SU-DHL-6 (cell line): ENCODE measurements at regions not wholly inside any gene's neighbourhood (a gene's known extent, or its start where the extent isn't known, plus 50 kb on each side); places are given as distances from the start of the nearest gene placed in this dataset.

Experiments used
- H2AFZ ChIP-seq: fragments of 200-600 bp; sonication (generic); 2 replicates; pipeline ENCODE4 v1.6.1; 2014; ENCODE audit warnings: low read depth, mild to moderate bottlenecking, moderate library complexity, mixed read lengths, antibody characterized with exemption, low read length; ENCODE audit not compliant: severe bottlenecking
- H3F3A ChIP-seq: fragments of 200-600 bp; shearing (Covaris generic); 2 replicates; pipeline ENCODE4 v1.6.0; 2016; ENCODE audit warnings: antibody characterized with exemption, mild to moderate bottlenecking; ENCODE audit not compliant: insufficient read depth
- H3K27ac ChIP-seq: fragments of 200-600 bp; sonication (generic); 2 replicates; pipeline ENCODE4 v1.5.1; 2016; ENCODE audit warnings: low read depth, mild to moderate bottlenecking, low read length, moderate library complexity, mixed read lengths
- H3K27me3 ChIP-seq: fragments of 200-600 bp; sonication (generic), shearing (Covaris generic); 2 replicates; pipeline ENCODE4 v1.6.0; 2014; ENCODE audit warnings: mild to moderate bottlenecking, low read length
- H3K36me3 ChIP-seq: fragments of 200-600 bp; sonication (generic); 2 replicates; pipeline ENCODE4 v1.6.1; 2014; ENCODE audit warnings: mild to moderate bottlenecking, low read length, mixed read lengths
- H3K4me2 ChIP-seq: fragments of 300-600, 200-600 bp; shearing (Covaris generic), sonication (generic); 2 replicates; pipeline ENCODE4 v1.6.0; 2014; ENCODE audit warnings: low read length, low read depth, mild to moderate bottlenecking; ENCODE audit not compliant: poor library complexity, severe bottlenecking
- H3K4me3 ChIP-seq: fragments of 200-600 bp; sonication (generic); 2 replicates; pipeline ENCODE4 v1.5.1; 2014; ENCODE audit warnings: antibody characterized with exemption, low read length, mild to moderate bottlenecking, mixed read lengths; ENCODE audit not compliant: insufficient read depth, poor library complexity, severe bottlenecking
- H3K79me2 ChIP-seq: fragments of 200-600 bp; sonication (generic); 2 replicates; pipeline ENCODE4 v1.6.1; 2014; ENCODE audit warnings: mild to moderate bottlenecking, low read length, moderate library complexity; ENCODE audit not compliant: insufficient read depth
- H3K9ac ChIP-seq: fragments of 200-600 bp; sonication (generic); 2 replicates; pipeline ENCODE4 v1.7.0; 2014; ENCODE audit warnings: mild to moderate bottlenecking, low read length
- H3K9me2 ChIP-seq: fragments of 200-600 bp; sonication (generic); replicated peaks from 2 replicates; pipeline ENCODE4 v1.6.1; 2014; ENCODE audit warnings: low read length; ENCODE audit not compliant: insufficient read depth
- H3K9me3 ChIP-seq: fragments of 200-600 bp; sonication (generic); 2 replicates; pipeline ENCODE4 v1.6.1; 2014; ENCODE audit warnings: low read length, mixed read lengths; ENCODE audit not compliant: insufficient read depth
- H4K20me1 ChIP-seq: fragments of 200-600 bp; sonication (generic); 2 replicates; pipeline ENCODE4 v1.6.1; 2014; ENCODE audit warnings: low read depth, mild to moderate bottlenecking, antibody characterized with exemption, low read length, moderate library complexity, mixed read lengths
- EZH2phosphoT487 ChIP-seq: fragments of 200-600 bp; sonication (generic), shearing (Covaris generic); conservative IDR thresholded peaks from 2 replicates; pipeline ENCODE4 v1.6.1; 2018; ENCODE audit warnings: mild to moderate bottlenecking, antibody characterized with exemption, low read length, moderate library complexity, mixed read lengths
- TF ChIP-seq, protein P1 (sequence below): fragments of 200-600 bp; sonication (generic); IDR thresholded peaks from one replicate; pipeline ENCODE4 v1.5.1; 2017; ENCODE audit warnings: antibody characterized with exemption, mild to moderate bottlenecking, low read length, moderate library complexity; ENCODE audit not compliant: insufficient read depth, poor library complexity, severe bottlenecking

DNA sequence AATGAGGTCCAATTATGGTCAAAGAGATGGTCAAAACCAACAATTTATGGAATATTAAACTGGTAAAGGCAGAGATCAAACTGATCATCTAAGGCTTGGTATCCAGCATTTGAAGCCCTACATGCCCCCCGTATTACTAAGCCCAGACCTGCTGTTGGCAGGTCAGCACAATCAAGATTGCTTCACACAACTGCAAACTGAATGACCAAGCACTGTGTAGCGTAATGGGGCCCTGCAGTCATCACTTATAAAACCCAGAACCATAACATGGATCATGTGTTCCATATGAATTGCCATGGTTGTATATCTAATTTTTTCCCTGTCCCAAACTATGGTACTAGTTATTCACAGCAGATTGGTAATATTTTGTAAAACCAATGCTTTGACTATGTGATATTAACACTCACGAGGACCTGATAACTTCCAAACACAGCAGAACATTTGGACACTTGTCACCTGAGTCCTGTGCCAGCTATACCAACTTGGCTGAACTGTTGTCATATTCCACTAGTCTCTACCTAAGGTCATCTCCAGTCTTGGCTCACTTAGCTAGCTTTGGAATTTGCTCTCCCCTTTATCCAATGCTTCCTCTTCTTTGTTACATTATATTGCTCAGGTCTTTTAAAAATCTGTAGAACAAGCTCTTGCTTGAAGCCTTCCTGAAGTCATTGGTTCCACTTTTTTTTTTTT is 81.7 kb upstream of the HMHB1 start:
- H3K4me3 ChIP-seq: no peak overlapping the region
- no peak overlapping the region for H3K9ac ChIP-seq
- no peaks in the 10 kb centered on the region for H3K27me3 ChIP-seq
- no peaks in the 10 kb centered on the region for H4K20me1 ChIP-seq
- H3K79me2 ChIP-seq: no peaks in the 10 kb centered on the region
- TF ChIP-seq EZH2phosphoT487: no peak
- TF ChIP-seq, protein P1, sequence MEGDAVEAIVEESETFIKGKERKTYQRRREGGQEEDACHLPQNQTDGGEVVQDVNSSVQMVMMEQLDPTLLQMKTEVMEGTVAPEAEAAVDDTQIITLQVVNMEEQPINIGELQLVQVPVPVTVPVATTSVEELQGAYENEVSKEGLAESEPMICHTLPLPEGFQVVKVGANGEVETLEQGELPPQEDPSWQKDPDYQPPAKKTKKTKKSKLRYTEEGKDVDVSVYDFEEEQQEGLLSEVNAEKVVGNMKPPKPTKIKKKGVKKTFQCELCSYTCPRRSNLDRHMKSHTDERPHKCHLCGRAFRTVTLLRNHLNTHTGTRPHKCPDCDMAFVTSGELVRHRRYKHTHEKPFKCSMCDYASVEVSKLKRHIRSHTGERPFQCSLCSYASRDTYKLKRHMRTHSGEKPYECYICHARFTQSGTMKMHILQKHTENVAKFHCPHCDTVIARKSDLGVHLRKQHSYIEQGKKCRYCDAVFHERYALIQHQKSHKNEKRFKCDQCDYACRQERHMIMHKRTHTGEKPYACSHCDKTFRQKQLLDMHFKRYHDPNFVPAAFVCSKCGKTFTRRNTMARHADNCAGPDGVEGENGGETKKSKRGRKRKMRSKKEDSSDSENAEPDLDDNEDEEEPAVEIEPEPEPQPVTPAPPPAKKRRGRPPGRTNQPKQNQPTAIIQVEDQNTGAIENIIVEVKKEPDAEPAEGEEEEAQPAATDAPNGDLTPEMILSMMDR: no peak
- no peaks in the 10 kb centered on the region for H3K9me3 ChIP-seq
- no peak overlapping the region for H2AFZ ChIP-seq
- no peaks in the 10 kb centered on the region for H3K36me3 ChIP-seq
- no peaks in the 10 kb centered on the region for H3F3A ChIP-seq
- no peaks in the 10 kb centered on the region for H3K9me2 ChIP-seq
- H3K27ac ChIP-seq: no peak overlapping the region
- H3K4me2 ChIP-seq: no peak overlapping the region

DNA sequence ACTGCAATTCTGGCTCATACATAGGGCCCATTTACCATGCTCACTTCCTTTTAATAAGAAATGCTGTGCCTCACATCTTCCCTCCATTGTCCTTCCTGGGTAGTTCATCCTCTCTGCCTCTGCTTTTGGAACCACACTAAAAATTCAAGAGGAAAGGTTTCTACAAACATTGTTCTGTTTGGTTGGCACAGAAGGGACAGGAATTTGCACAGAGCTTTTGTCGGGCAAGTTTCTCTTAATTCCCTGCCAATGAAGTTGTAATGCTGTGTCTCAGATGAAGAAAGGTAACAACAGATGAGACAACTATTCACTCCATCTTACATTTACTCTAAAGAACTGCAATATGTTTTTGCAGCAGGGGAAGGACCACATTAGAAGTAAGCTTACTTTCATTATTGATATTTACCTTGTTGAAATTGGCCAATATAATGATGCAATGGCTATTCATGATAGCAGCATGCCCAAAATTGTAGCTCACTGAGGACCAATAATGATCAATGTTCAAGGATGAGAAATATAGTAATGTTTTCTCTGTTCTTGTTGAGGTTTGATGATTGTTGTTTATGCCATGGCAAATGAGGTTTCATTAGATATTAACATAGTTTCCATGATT is 82.5 kb upstream of the HMHB1 start:
- Histone ChIP-seq H2AFZ (no peak overlapping the region), H3F3A (no peaks in the 10 kb centered on the region), H3K27ac (no peak overlapping the region), H3K9me2 (no peaks in the 10 kb centered on the region), H4K20me1 (no peaks in the 10 kb centered on the region), H3K36me3 (no peaks in the 10 kb centered on the region), H3K9me3 (no peaks in the 10 kb centered on the region), H3K9ac (no peak overlapping the region), H3K4me3 (no peak overlapping the region), H3K79me2 (no peaks in the 10 kb centered on the region), H3K27me3 (no peaks in the 10 kb centered on the region), H3K4me2 (no peak overlapping the region)
- TF ChIP-seq, protein P1: no peak
- no peak for TF ChIP-seq EZH2phosphoT487

DNA sequence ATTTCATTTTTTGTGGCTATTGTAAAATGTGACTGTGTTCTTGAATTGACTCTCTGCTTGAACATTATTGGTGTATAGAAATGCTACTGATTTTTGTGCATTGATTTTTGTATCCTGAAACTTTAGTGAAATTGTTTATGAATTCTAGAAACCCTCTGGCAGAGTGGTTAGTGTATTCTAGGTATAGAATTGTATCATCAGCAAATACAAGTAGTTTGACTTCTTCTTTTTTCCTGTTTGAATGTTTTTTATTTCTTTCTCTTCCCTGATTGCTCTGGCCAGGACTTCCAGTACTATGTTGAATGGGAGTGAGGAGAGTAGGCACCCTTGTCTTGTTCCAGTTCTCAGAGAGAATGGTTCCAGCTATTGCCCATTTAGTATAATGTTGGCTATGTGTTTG is 88.8 kb upstream of the HMHB1 start:
- TF ChIP-seq, protein P1: no peak
- TF ChIP-seq EZH2phosphoT487: no peak
- Histone ChIP-seq H3K36me3 (no peaks in the 10 kb centered on the region), H3K27ac (no peak overlapping the region)

More for the DNA sequence above, 88.8 kb upstream of the HMHB1 start:
- Histone ChIP-seq H3F3A (no peaks in the 10 kb centered on the region), H3K9ac (no peak overlapping the region), H4K20me1 (no peaks in the 10 kb centered on the region), H3K9me3 (no peaks in the 10 kb centered on the region), H3K9me2 (no peaks in the 10 kb centered on the region), H3K79me2 (no peaks in the 10 kb centered on the region), H3K4me3 (no peak overlapping the region), H3K27me3 (no peaks in the 10 kb centered on the region), H2AFZ (no peak overlapping the region), H3K4me2 (no peak overlapping the region)
